ENCODE measurements at regions not wholly inside any gene's neighbourhood (a gene's known extent, or its start where the extent isn't known, plus 50 kb on each side); places are given as distances from the start of the nearest gene placed in this dataset.

GRCh38 chr11:34806875-34807274, 109.3 kb downstream of the APIP start:
- FAIRE-seq = no peak
- no peaks in the 10 kb centered on the region for H3K27me3 ChIP-seq (replicated peaks in 1 of 4; ENCODE audit: control insufficient read depth in 3 of 4, extremely low read depth in 1 of 4, insufficient read depth in 3 of 4, low read length in 3 of 4)
- no peaks in the 10 kb centered on the region for H3K79me1 ChIP-seq (ENCODE audit: low read depth, low read length)
- no peak overlapping the region for H3K27ac ChIP-seq (ENCODE audit: low read depth, low read length)
- no peaks in the 10 kb centered on the region for H3K36me3 ChIP-seq (ENCODE audit: control insufficient read depth in 2 of 4, insufficient read depth in 4 of 4, low read length in 3 of 4)
- no peak for DNase-seq (ENCODE audit: low read depth in 1 of 2, low spot score in 2 of 2)
- H4K8ac ChIP-seq (ENCODE audit: extremely low read depth, insufficient read depth, low read length) = no peak overlapping the region
- H2BK12ac ChIP-seq (ENCODE audit: low read depth, low read length) = no peak overlapping the region
- H3K4me3 ChIP-seq (ENCODE audit: extremely low read depth in 1 of 4, insufficient read depth in 2 of 4, low read depth in 3 of 4, low read length in 4 of 4) = no peak overlapping the region
- H3K9ac ChIP-seq (replicated peaks in 1 of 4; ENCODE audit: extremely low read depth in 1 of 4, low read depth in 3 of 4, low read length in 3 of 4) = no peak overlapping the region
- no peaks in the 10 kb centered on the region for H4K20me1 ChIP-seq (replicated peaks in 1 of 2; ENCODE audit: control insufficient read depth in 1 of 2, insufficient read depth in 2 of 2, low read length in 2 of 2)
- H3K9me3 ChIP-seq (ENCODE audit: insufficient read depth in 2 of 2, low read depth in 1 of 2, low read length in 1 of 2) = no peaks in the 10 kb centered on the region
- no peak overlapping the region for H3K23ac ChIP-seq (ENCODE audit: insufficient read length)
- H4K5ac ChIP-seq (ENCODE audit: insufficient read length, low read depth, low read length) = no peak overlapping the region
- H3K4me1 ChIP-seq (replicated peaks in 1 of 4; ENCODE audit: control insufficient read depth in 3 of 4, insufficient read depth in 4 of 4, low read length in 3 of 4) = no peaks in the 10 kb centered on the region
- H2BK120ac ChIP-seq (replicated peaks; ENCODE audit: low read depth, low read length) = no peak overlapping the region
- H2BK20ac ChIP-seq (ENCODE audit: low read length) = no peak overlapping the region
- no peak overlapping the region for H2AFZ ChIP-seq (ENCODE audit: low read length)
- no peak overlapping the region for H2AK5ac ChIP-seq (ENCODE audit: low read depth, low read length)
- no peaks in the 10 kb centered on the region for H3K23me2 ChIP-seq (ENCODE audit: low read depth, low read length)
- no peak overlapping the region for H4K91ac ChIP-seq (replicated peaks; ENCODE audit: insufficient read length, low read length)
- no peak overlapping the region for H2BK15ac ChIP-seq (ENCODE audit: low read length)
- ChIA-PET POLR2A (ENCODE audit: partially characterized antibody) (no interaction called here), CTCF (ENCODE audit: partially characterized antibody) (interaction anchor here (1.1 to 1.2 kb wide), 2 partner anchors 16 to 33 kb away, joined by 3 to 6 read pairs; no protein-coding TSS in a partner anchor)
- TF ChIP-seq CTBP2 (IDR thresholded peaks at IDR 0.05; ENCODE audit: borderline replicate concordance, insufficient read depth, insufficient read length, low read length) (no peak), USF2 (IDR thresholded peaks at IDR 0.05; ENCODE audit: low read length) (no peak), SP2 (IDR thresholded peaks at IDR 0.05; ENCODE audit: low read length) (no peak), CREB1 (IDR thresholded peaks at IDR 0.05) (no peak), GTF2F1 (IDR thresholded peaks at IDR 0.05; ENCODE audit: borderline replicate concordance, low read depth, low read length) (no peak), NANOG (IDR thresholded peaks at IDR 0.05; ENCODE audit: insufficient read depth, low read depth, low read length, poor library complexity, severe bottlenecking) (no peak), MAX (IDR thresholded peaks at IDR 0.05) (no peak), BACH1 (IDR thresholded peaks at IDR 0.05; ENCODE audit: low read length) (no peak), TBP (IDR thresholded peaks at IDR 0.05; ENCODE audit: low read depth, low read length) (no peak), BCL11A (IDR thresholded peaks at IDR 0.05; ENCODE audit: low read depth in 2 of 2, low read length in 2 of 2) (no peak)
- H3K56ac ChIP-seq (replicated peaks; ENCODE audit: insufficient read length, low read depth, low read length) = no peak overlapping the region
- H2BK5ac ChIP-seq (ENCODE audit: low read depth, low read length) = no peak overlapping the region
- H3K4me2 ChIP-seq (ENCODE audit: insufficient read depth in 1 of 2, low read depth in 2 of 2, low read length in 2 of 2) = no peak overlapping the region
- H3K4ac ChIP-seq (replicated peaks; ENCODE audit: insufficient read length, low read depth, low read length) = no peak overlapping the region
- 95% methylated on average over 5 of the region's 5 CpGs; no CpG with 5 or more reads in 1 of the 2 experiments for WGBS, 2 experiments (ENCODE audit: extremely low coverage in 1 of 2, insufficient coverage in 1 of 2, insufficient read length in 1 of 2, insufficient replicate concordance in 2 of 2, low coverage in 1 of 2, low lambda C conversion rate in 2 of 2, missing lambda C conversion rate in 1 of 2)
- no peak overlapping the region for H3K14ac ChIP-seq (ENCODE audit: insufficient read length)
- no peaks in the 10 kb centered on the region for H3K79me2 ChIP-seq (ENCODE audit: control insufficient read depth in 1 of 2, insufficient read depth in 2 of 2, low read length in 2 of 2)
- no peak overlapping the region for H3K18ac ChIP-seq (ENCODE audit: extremely low read depth, low read length)

Data from H1 (cell line).